B cell (primary cell): ENCODE measurements at regions not wholly inside any gene's neighbourhood (a gene's known extent, or its start where the extent isn't known, plus 50 kb on each side); places are given as distances from the start of the nearest gene placed in this dataset.

Experiments
- ATAC-seq: fragments of 200-7000 bp; cut with Tn5 transposase; one replicate; pipeline ENCODE4 v1.10.0; 2021; ENCODE audit warnings: low read depth, mild to moderate bottlenecking, moderate number of reproducible peaks, moderate library complexity
- CTCF ChIA-PET: fragments of 350-600 bp; sonication (Branson Sonifier 250); formaldehyde crosslinking; loops from one replicate; lab custom pipeline; 2021; ENCODE audit warnings: antibody characterized with exemption, inconsistent platforms; lab: Charles Lee
- POLR2A ChIA-PET: fragments of 350-600 bp; sonication (Branson Sonifier 250); formaldehyde crosslinking; loops from one replicate; lab custom pipeline; 2021; ENCODE audit warnings: antibody characterized with exemption; lab: Charles Lee
- DNase-seq: peaks from one replicate; pipeline ENCODE4 v3.0.0; 2013
- H2AFZ ChIP-seq: 2 replicates; pipeline ENCODE4 v1.6.1; 2012; ENCODE audit warnings: mild to moderate bottlenecking, low read depth, low read length; ENCODE audit not compliant: insufficient read depth, poor library complexity, severe bottlenecking
- H3K27ac ChIP-seq, 2 donors: 1 replicate in 1 of 2; 2 replicates in 1 of 2; pipeline ENCODE4 v1.5.1; 2012 to 2013; ENCODE audit warnings: low read length in 2 of 2, mild to moderate bottlenecking in 2 of 2, moderate library complexity in 1 of 2
- H3K27me3 ChIP-seq, 4 experiments: fragments of 200-600 bp in 1 of 4; sonication (generic) in 1 of 4; replicated peaks in 1 of 4; 1 replicate in 2 of 4; 2 replicates in 2 of 4; pipeline versions ENCODE4 v1.6.1 to v1.7.0; 2013 to 2016; ENCODE audit warnings: low read length in 3 of 4, mild to moderate bottlenecking in 2 of 4, mixed read lengths in 1 of 4, moderate library complexity in 1 of 4; ENCODE audit not compliant: insufficient read depth in 4 of 4, control insufficient read depth in 3 of 4; ENCODE audit errors: control extremely low read depth in 1 of 4
- H3K36me3 ChIP-seq, 2 experiments: replicated peaks in 1 of 2; 1 replicate in 1 of 2; 2 replicates in 1 of 2; pipeline versions ENCODE4 v1.6.1 to v1.7.1; 2013; ENCODE audit warnings: low read length in 1 of 2; ENCODE audit not compliant: insufficient read depth in 2 of 2, control insufficient read depth in 1 of 2; ENCODE audit errors: control extremely low read depth in 1 of 2, extremely low read depth in 1 of 2
- H3K4me1 ChIP-seq, 2 donors: fragments of 200-600 bp in 1 of 2; sonication (generic) in 1 of 2; 1 replicate in 1 of 2; 2 replicates in 1 of 2; pipeline versions ENCODE4 v1.5.1 to v1.6.1; 2013 to 2017; ENCODE audit warnings: low read length in 2 of 2; ENCODE audit not compliant: control insufficient read depth in 2 of 2, insufficient read depth in 2 of 2
- H3K4me2 ChIP-seq: replicated peaks from 2 replicates; pipeline ENCODE3; 2012; ENCODE audit warnings: mild to moderate bottlenecking, low read depth, low read length; ENCODE audit not compliant: poor library complexity, severe bottlenecking
- H3K4me3 ChIP-seq, 5 experiments: fragments of 200-600 bp in 1 of 5; sonication (generic) in 1 of 5; 1 replicate in 3 of 5; 2 replicates in 2 of 5; pipeline versions ENCODE4 v1.5.1 to v1.7.0; 2011 to 2016; ENCODE audit warnings: low read length in 4 of 5, mild to moderate bottlenecking in 4 of 5, low read depth in 2 of 5, control low read depth in 1 of 5, moderate library complexity in 1 of 5; ENCODE audit not compliant: insufficient read depth in 1 of 5; ENCODE audit errors: control extremely low read depth in 1 of 5, extremely low read depth in 1 of 5
- H3K79me2 ChIP-seq: fragments of 200-600 bp; sonication (generic); one replicate; pipeline ENCODE4 v1.6.0; 2016; ENCODE audit warnings: low read length; ENCODE audit not compliant: control insufficient read depth, insufficient read depth
- H3K9ac ChIP-seq: fragments of 200-600 bp; sonication (generic); 2 replicates; pipeline ENCODE4 v1.6.1; 2017; ENCODE audit warnings: mild to moderate bottlenecking, low read length, moderate library complexity
- H3K9me3 ChIP-seq, 3 donors: one replicate each; pipeline versions ENCODE4 v1.6.1 to v1.7.1; 2013; ENCODE audit warnings: low read length in 2 of 3; ENCODE audit not compliant: control insufficient read depth in 2 of 3, insufficient read depth in 1 of 3; ENCODE audit errors: control extremely low read depth in 1 of 3
- H4K20me1 ChIP-seq: 2 replicates; pipeline ENCODE4 v1.6.0; 2012; ENCODE audit warnings: mild to moderate bottlenecking, low read length; ENCODE audit not compliant: insufficient read depth, control insufficient read depth, poor library complexity, severe bottlenecking
- H3K27ac Mint-ChIP-seq: one replicate; pipeline ENCODE4 v1.8.0; 2021; ENCODE audit warnings: mixed read lengths
- H3K27me3 Mint-ChIP-seq: one replicate; pipeline ENCODE4 v1.8.0; 2021; ENCODE audit warnings: mixed read lengths
- H3K4me1 Mint-ChIP-seq: one replicate; pipeline ENCODE4 v1.8.0; 2021; ENCODE audit warnings: mixed read lengths
- H3K4me3 Mint-ChIP-seq: one replicate; pipeline ENCODE4 v1.8.0; 2021; ENCODE audit warnings: mixed read lengths
- H3K9me3 Mint-ChIP-seq: one replicate; pipeline ENCODE4 v1.8.0; 2022; ENCODE audit warnings: mixed read lengths; ENCODE audit not compliant: insufficient read depth
- CTCF ChIP-seq: fragments of 200-600 bp; IDR thresholded peaks from one replicate; pipeline ENCODE4 v1.8.0; 2022; ENCODE audit warnings: antibody characterized with exemption, mild to moderate bottlenecking
- EZH2 ChIP-seq: IDR thresholded peaks from 2 replicates; pipeline ENCODE4 v1.6.1; 2012; ENCODE audit warnings: borderline replicate concordance, low read depth, mild to moderate bottlenecking, moderate library complexity, low read length; ENCODE audit not compliant: insufficient read depth, poor library complexity, severe bottlenecking
- WGBS: methylation state at CpG from one replicate; pipeline ENCODE4 v1.1.5; 2013; ENCODE audit warnings: missing lambda C conversion rate; ENCODE audit not compliant: insufficient coverage; 5-methylcytosine and 5-hydroxymethylcytosine counted together
- intact Hi-C: fragments of 100-400 bp; cut with micrococcal nuclease; formaldehyde crosslinking; loops from one replicate; pipeline ENCODE4 v1.10.0; 2022

GRCh38 chr9:107425101-107426025 is 64.2 kb downstream of the KLF4 start:
- ATAC-seq (peak; percentile 70), DNase-seq (peak; percentile 66)
- Histone ChIP-seq H3K36me3 (no peaks in the 10 kb centered on the region), H3K27ac (no peak overlapping the region), H3K4me2 (peak overlapping the region; percentile 68), H3K4me3 (peak overlapping the region in 3 of 5 experiments; percentile 25 to 40 (median 40)), H3K27me3 (peaks cover 0 to 8% (median 4%) of the 10 kb centered on the region in 4 experiments), H3K79me2 (no peaks in the 10 kb centered on the region), H3K9me3 (peaks cover 0 to 5% (median 0%) of the 10 kb centered on the region in 3 donors), H2AFZ (peak overlapping the region; percentile 65), H3K4me1 (peaks cover 3 to 8% of the 10 kb centered on the region in 2 donors), H4K20me1 (no peaks in the 10 kb centered on the region), H3K9ac (peak overlapping the region; percentile 17)
- intact Hi-C loops: no loop called here
- POLR2A ChIA-PET: no interaction called here
- peaks cover 19% of the 10 kb centered on the region for H3K27me3 Mint-ChIP-seq
- TF ChIP-seq CTCF: peak; percentile 98
- no peak for TF ChIP-seq EZH2
- H3K4me1 Mint-ChIP-seq: peaks cover 9% of the 10 kb centered on the region
- H3K4me3 Mint-ChIP-seq: peak overlapping the region; percentile 72
- WGBS: 28% methylated on average over 44 of the region's 47 CpGs
- no peaks in the 10 kb centered on the region for H3K9me3 Mint-ChIP-seq
- CTCF ChIA-PET: interaction anchor here (0.6 to 2.6 kb wide), 21 partner anchors 10 to 1528 kb away, joined by 3 to 8 read pairs (median 4); no protein-coding TSS in a partner anchor
- H3K27ac Mint-ChIP-seq: no peak overlapping the region

- H3K27ac ChIP-seq: no peak overlapping the region
- 93% methylated on average over 6 of the region's 6 CpGs for WGBS
- POLR2A ChIA-PET: no interaction called here
- DNase-seq (no peak), ATAC-seq (no peak)
- H4K20me1 ChIP-seq: no peaks in the 10 kb centered on the region
- peaks cover 0 to 11% (median 5%) of the 10 kb centered on the region in 4 experiments for H3K27me3 ChIP-seq
- peaks cover 9% of the 10 kb centered on the region for H3K4me1 Mint-ChIP-seq
- H3K4me2 ChIP-seq: no peak overlapping the region
- H3K4me1 ChIP-seq: peaks cover 3 to 8% of the 10 kb centered on the region in 2 donors
- no peak overlapping the region for H3K9ac ChIP-seq
- H3K4me3 ChIP-seq: no peak overlapping the region
- CTCF ChIA-PET: interaction anchor here (1.8 to 3.6 kb wide), 3 partner anchors 184 to 1337 kb away, joined by 5 to 19 read pairs (median 15); no protein-coding TSS in a partner anchor
- no peak for TF ChIP-seq CTCF
- TF ChIP-seq EZH2: no peak
- intact Hi-C loops: no loop called here
- no peaks in the 10 kb centered on the region for H3K79me2 ChIP-seq
- no peaks in the 10 kb centered on the region for H3K36me3 ChIP-seq
- no peak overlapping the region for H2AFZ ChIP-seq
- H3K27me3 Mint-ChIP-seq: peaks cover 29% of the 10 kb centered on the region
- no peak overlapping the region for H3K27ac Mint-ChIP-seq
- H3K9me3 ChIP-seq: peaks cover 0 to 5% (median 0%) of the 10 kb centered on the region in 3 donors
- no peaks in the 10 kb centered on the region for H3K9me3 Mint-ChIP-seq
- no peak overlapping the region for H3K4me3 Mint-ChIP-seq
Observed at GRCh38 chr9:107423540-107423939, 66.0 kb downstream of the KLF4 start.
